H9 (cell line): ENCODE measurements at regions not wholly inside any gene's neighbourhood (a gene's known extent, or its start where the extent isn't known, plus 50 kb on each side); places are given as distances from the start of the nearest gene placed in this dataset.

Source experiments
- DNase-seq: peaks from one replicate; pipeline ENCODE4 v3.0.0-alpha.2; 2017
- H2AFZ ChIP-seq: one replicate; pipeline ENCODE4 v1.6.1; 2013; ENCODE audit warnings: mild to moderate bottlenecking, low read length, control low read depth, moderate library complexity
- H2AK5ac ChIP-seq: 2 replicates; pipeline ENCODE4 v1.6.1; 2013; ENCODE audit warnings: low read length, control low read depth, mixed read lengths; ENCODE audit not compliant: insufficient read length
- H2BK120ac ChIP-seq: one replicate; pipeline ENCODE4 v1.6.1; 2013; ENCODE audit warnings: low read depth, mild to moderate bottlenecking, low read length, control low read depth, inconsistent platforms; ENCODE audit not compliant: poor library complexity, severe bottlenecking
- H2BK12ac ChIP-seq: 2 replicates; pipeline ENCODE4 v1.6.1; 2013; ENCODE audit warnings: low read length, control low read depth, mixed read lengths, low read depth; ENCODE audit not compliant: insufficient read length
- H2BK15ac ChIP-seq: 2 replicates; pipeline ENCODE4 v1.6.1; 2013; ENCODE audit warnings: low read depth, low read length, control low read depth
- H2BK20ac ChIP-seq: one replicate; pipeline ENCODE4 v1.6.1; 2013; ENCODE audit warnings: low read depth, mild to moderate bottlenecking, low read length, control low read depth, inconsistent platforms; ENCODE audit not compliant: poor library complexity, severe bottlenecking
- H2BK5ac ChIP-seq: 2 replicates; pipeline ENCODE4 v1.6.1; 2013; ENCODE audit warnings: low read length, control low read depth, mixed read lengths; ENCODE audit not compliant: insufficient read length
- H3K14ac ChIP-seq: 2 replicates; pipeline ENCODE4 v1.6.1; 2013; ENCODE audit warnings: low read length, control low read depth; ENCODE audit not compliant: insufficient read depth
- H3K18ac ChIP-seq: 2 replicates; pipeline ENCODE4 v1.6.1; 2013; ENCODE audit warnings: low read depth, mild to moderate bottlenecking, mixed read lengths, low read length, control low read depth; ENCODE audit not compliant: insufficient read length
- H3K23ac ChIP-seq: 2 replicates; pipeline ENCODE4 v1.6.1; 2013; ENCODE audit warnings: low read length, control low read depth, mixed read lengths, low read depth; ENCODE audit not compliant: insufficient read length
- H3K23me2 ChIP-seq: 2 replicates; pipeline ENCODE4 v1.6.1; 2013; ENCODE audit warnings: low read depth, mild to moderate bottlenecking, mixed read lengths, low read length, control low read depth; ENCODE audit not compliant: insufficient read length, poor library complexity, severe bottlenecking
- H3K27ac ChIP-seq: 2 replicates; pipeline ENCODE4 v1.5.1; 2013; ENCODE audit warnings: low read length, control low read depth, mixed read lengths, low read depth; ENCODE audit not compliant: insufficient read length
- H3K27me3 ChIP-seq: 2 replicates; pipeline ENCODE4 v1.6.1; 2013; ENCODE audit warnings: low read length, control low read depth, inconsistent platforms; ENCODE audit not compliant: insufficient read depth
- H3K4ac ChIP-seq: 2 replicates; pipeline ENCODE4 v1.6.1; 2013; ENCODE audit warnings: low read depth, mild to moderate bottlenecking, control low read depth, inconsistent platforms, low read length, moderate library complexity
- H3K4me1 ChIP-seq: 2 replicates; pipeline ENCODE4 v1.6.1; 2013; ENCODE audit warnings: low read length, control low read depth, inconsistent platforms; ENCODE audit not compliant: insufficient read depth
- H3K4me2 ChIP-seq: 2 replicates; pipeline ENCODE4 v1.6.1; 2013; ENCODE audit warnings: low read length, control low read depth, mixed read lengths; ENCODE audit not compliant: insufficient read length, insufficient read depth
- H3K56ac ChIP-seq: 2 replicates; pipeline ENCODE4 v1.6.1; 2013; ENCODE audit warnings: low read depth, mild to moderate bottlenecking, mixed read lengths, low read length, control low read depth; ENCODE audit not compliant: insufficient read length
- H3K79me1 ChIP-seq: 2 replicates; pipeline ENCODE4 v1.6.1; 2013; ENCODE audit warnings: low read depth, mild to moderate bottlenecking, moderate library complexity, low read length, control low read depth, inconsistent platforms; ENCODE audit not compliant: insufficient read depth, poor library complexity, severe bottlenecking
- H3K79me2 ChIP-seq: 2 replicates; pipeline ENCODE4 v1.6.1; 2013; ENCODE audit warnings: low read length, control low read depth, inconsistent platforms; ENCODE audit not compliant: insufficient read depth
- H3K9ac ChIP-seq: 2 replicates; pipeline ENCODE4 v1.6.1; 2013; ENCODE audit warnings: low read length, control low read depth, mixed read lengths; ENCODE audit not compliant: insufficient read length; ENCODE audit errors: extremely low read depth
- H3K9me3 ChIP-seq: one replicate; pipeline ENCODE4 v1.6.1; 2013; ENCODE audit warnings: low read depth, low read length, inconsistent platforms; ENCODE audit not compliant: control insufficient read depth
- H3T11ph ChIP-seq: one replicate; pipeline ENCODE4 v1.6.1; 2013; ENCODE audit warnings: mild to moderate bottlenecking, low read length, control low read depth, inconsistent platforms
- H4K20me1 ChIP-seq: one replicate; pipeline ENCODE4 v1.6.1; 2013; ENCODE audit not compliant: control insufficient read depth, insufficient read length, insufficient read depth
- H4K5ac ChIP-seq: 2 replicates; pipeline ENCODE4 v1.6.1; 2013; ENCODE audit warnings: low read depth, mild to moderate bottlenecking, mixed read lengths, low read length, control low read depth; ENCODE audit not compliant: insufficient read length
- H4K8ac ChIP-seq: replicated peaks from 2 replicates; pipeline ENCODE4 v1.6.1; 2013; ENCODE audit warnings: low read length, control low read depth, mixed read lengths, low read depth; ENCODE audit not compliant: insufficient read length
- H4K91ac ChIP-seq: 2 replicates; pipeline ENCODE4 v1.6.1; 2013; ENCODE audit warnings: low read depth, mild to moderate bottlenecking, moderate library complexity, mixed read lengths, low read length, control low read depth; ENCODE audit not compliant: insufficient read length
- H3K27ac Mint-ChIP-seq, 3 experiments: 2 replicates in 2 of 3; 3 replicates in 1 of 3; pipeline ENCODE4 v1.8.0; 2020 to 2021; ENCODE audit warnings: mixed read lengths in 3 of 3, mild to moderate bottlenecking in 1 of 3, moderate library complexity in 1 of 3
- H3K27me3 Mint-ChIP-seq: 2 replicates; pipeline ENCODE4 v1.8.0; 2021; ENCODE audit warnings: low read depth, mild to moderate bottlenecking, moderate library complexity, mixed read lengths
- H3K36me3 Mint-ChIP-seq, 3 experiments: 2 replicates in 2 of 3; 3 replicates in 1 of 3; pipeline ENCODE4 v1.8.0; 2020 to 2021; ENCODE audit warnings: low read depth in 3 of 3, mixed read lengths in 3 of 3; ENCODE audit not compliant: insufficient read depth in 1 of 3
- H3K4me1 Mint-ChIP-seq, 2 experiments: 2 replicates each; pipeline ENCODE4 v1.8.0; 2020; ENCODE audit warnings: mixed read lengths in 2 of 2
- H3K4me3 Mint-ChIP-seq, 2 experiments: 2 replicates in 1 of 2; 3 replicates in 1 of 2; pipeline ENCODE4 v1.8.0; 2020 to 2021; ENCODE audit warnings: mild to moderate bottlenecking in 2 of 2, mixed read lengths in 2 of 2, moderate library complexity in 1 of 2
- H3K9me3 Mint-ChIP-seq, 2 experiments: 2 replicates in 1 of 2; 3 replicates in 1 of 2; pipeline ENCODE4 v1.8.0; 2020; ENCODE audit warnings: mild to moderate bottlenecking in 2 of 2, mixed read lengths in 2 of 2, moderate library complexity in 1 of 2
- WGBS: extraction: QIAGEN DNeasy Blood & Tissue Kit; methylation state at CpG from one replicate; pipeline ENCODE4 v1.1.7; 2013; ENCODE audit warnings: missing lambda C conversion rate, low lambda C conversion rate, mixed read lengths; ENCODE audit not compliant: insufficient read length; ENCODE audit errors: extremely low coverage; 5-methylcytosine and 5-hydroxymethylcytosine counted together
- TF ChIP-seq, protein P1 (sequence below): fragments of 200-600 bp; sonication (generic); conservative IDR thresholded peaks from 3 replicates; pipeline ENCODE4 v1.8.0; 2021; ENCODE audit warnings: antibody characterized with exemption, mild to moderate bottlenecking

DNA sequence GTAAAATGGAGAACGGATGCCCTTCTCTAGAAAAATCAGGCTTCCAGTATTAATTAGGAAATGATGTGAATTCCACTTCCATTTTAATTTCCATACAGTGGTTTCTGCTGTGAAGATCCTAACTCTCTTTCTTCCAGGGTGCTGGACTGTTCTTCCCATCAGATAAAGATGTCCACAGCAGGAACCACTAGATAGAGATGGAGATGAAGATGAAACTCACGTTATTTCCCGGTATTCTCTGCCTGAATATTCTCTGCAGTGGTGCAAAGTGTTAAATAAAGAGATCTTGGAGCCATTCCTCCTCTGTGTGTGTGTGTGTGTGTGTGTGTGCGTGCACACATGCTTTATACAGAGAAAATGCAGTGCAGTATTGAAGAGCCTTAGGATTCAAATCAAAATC, 727.5 kb downstream of the KCNJ2 start:
- Histone ChIP-seq H4K5ac (no peak overlapping the region), H3K27ac (no peak overlapping the region), H3K23ac (no peak overlapping the region), H3K27me3 (no peaks in the 10 kb centered on the region), H2BK12ac (no peak overlapping the region), H3K4me2 (no peak overlapping the region), H2BK5ac (no peak overlapping the region), H4K91ac (no peak overlapping the region), H4K8ac (no peak overlapping the region), H3K9ac (no peak overlapping the region), H2AK5ac (no peak overlapping the region), H3K23me2 (no peaks in the 10 kb centered on the region), H3K9me3 (peaks cover 4% of the 10 kb centered on the region), H3K18ac (no peak overlapping the region), H3T11ph (no peak overlapping the region), H2AFZ (no peak overlapping the region), H2BK20ac (no peak overlapping the region), H3K79me2 (no peaks in the 10 kb centered on the region), H4K20me1 (no peaks in the 10 kb centered on the region), H2BK15ac (no peak overlapping the region), H3K4me1 (no peaks in the 10 kb centered on the region; the same call in 1 of the 2 replicates), H3K56ac (no peak overlapping the region), H2BK120ac (no peak overlapping the region), H3K14ac (no peak overlapping the region), H3K79me1 (no peaks in the 10 kb centered on the region), H3K4ac (no peak overlapping the region)
- H3K9me3 Mint-ChIP-seq: peaks cover 13 to 14% of the 10 kb centered on the region in 2 experiments
- peaks cover 2 to 21% (median 9%) of the 10 kb centered on the region in 3 experiments for H3K36me3 Mint-ChIP-seq
- no peak for DNase-seq
- no peaks in the 10 kb centered on the region for H3K27me3 Mint-ChIP-seq
- TF ChIP-seq, protein P1, sequence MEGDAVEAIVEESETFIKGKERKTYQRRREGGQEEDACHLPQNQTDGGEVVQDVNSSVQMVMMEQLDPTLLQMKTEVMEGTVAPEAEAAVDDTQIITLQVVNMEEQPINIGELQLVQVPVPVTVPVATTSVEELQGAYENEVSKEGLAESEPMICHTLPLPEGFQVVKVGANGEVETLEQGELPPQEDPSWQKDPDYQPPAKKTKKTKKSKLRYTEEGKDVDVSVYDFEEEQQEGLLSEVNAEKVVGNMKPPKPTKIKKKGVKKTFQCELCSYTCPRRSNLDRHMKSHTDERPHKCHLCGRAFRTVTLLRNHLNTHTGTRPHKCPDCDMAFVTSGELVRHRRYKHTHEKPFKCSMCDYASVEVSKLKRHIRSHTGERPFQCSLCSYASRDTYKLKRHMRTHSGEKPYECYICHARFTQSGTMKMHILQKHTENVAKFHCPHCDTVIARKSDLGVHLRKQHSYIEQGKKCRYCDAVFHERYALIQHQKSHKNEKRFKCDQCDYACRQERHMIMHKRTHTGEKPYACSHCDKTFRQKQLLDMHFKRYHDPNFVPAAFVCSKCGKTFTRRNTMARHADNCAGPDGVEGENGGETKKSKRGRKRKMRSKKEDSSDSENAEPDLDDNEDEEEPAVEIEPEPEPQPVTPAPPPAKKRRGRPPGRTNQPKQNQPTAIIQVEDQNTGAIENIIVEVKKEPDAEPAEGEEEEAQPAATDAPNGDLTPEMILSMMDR: no peak; the same call in 2 of the 3 replicates
- H3K27ac Mint-ChIP-seq: no peak overlapping the region
- peaks cover 11 to 14% of the 10 kb centered on the region in 2 experiments for H3K4me1 Mint-ChIP-seq
- no CpG with 5 or more reads among the region's 4 CpGs for WGBS
- H3K4me3 Mint-ChIP-seq: no peak overlapping the region
